ENCODE measurements at regions not wholly inside any gene's neighbourhood (a gene's known extent, or its start where the extent isn't known, plus 50 kb on each side); places are given as distances from the start of the nearest gene placed in this dataset.

GRCh38 chr1:58402444-58402843 lies 144.1 kb downstream of the OMA1 start:
- no peak for TF ChIP-seq CTCF (IDR thresholded peaks at IDR 0.05; ENCODE audit: insufficient read depth, low read depth, low read length)
- TF ChIP-seq EZH2 (IDR thresholded peaks at IDR 0.05; ENCODE audit: insufficient read depth, low read length), result no peak

Measured in astrocyte (in vitro differentiated cells and primary cell).